IMR-90 (cell line): ENCODE measurements at regions not wholly inside any gene's neighbourhood (a gene's known extent, or its start where the extent isn't known, plus 50 kb on each side); places are given as distances from the start of the nearest gene placed in this dataset.

ENCODE experiments used
- ATAC-seq: fragments of 200-7000 bp; cut with Tn5 transposase; 2 replicates; pipeline ENCODE4 v1.9.1; 2020; ENCODE audit warnings: low read depth, mild to moderate bottlenecking, moderate library complexity
- BruUV-seq: library from RNA; stranded (reverse); fragments of 400-500 nt; replicated peaks from 2 replicates; lab custom pipeline; 2021; lab: Mats Ljungman, UMichigan
- CTCF ChIA-PET: fragments of 300-600 bp; formaldehyde crosslinking; extraction: SDS; loops from one replicate; lab custom pipeline; 2021; ENCODE audit warnings: antibody characterized with exemption; lab: Yijun Ruan, JAX
- POLR2A ChIA-PET: fragments of 300-600 bp; sonication (Branson Sonifier 250); formaldehyde crosslinking; loops from one replicate; lab custom pipeline; 2022; ENCODE audit warnings: antibody characterized with exemption; ENCODE audit not compliant: unreplicated experiment; lab: Charles Lee
- DNase-seq: peaks from one replicate; pipeline ENCODE4 v3.0.0; 2013
- H2AFZ ChIP-seq: replicated peaks from 2 replicates; pipeline ENCODE3; 2013; ENCODE audit warnings: low read length, mild to moderate bottlenecking; ENCODE audit not compliant: poor library complexity
- H2AK5ac ChIP-seq: 2 replicates; pipeline ENCODE4 v1.6.1; 2013; ENCODE audit warnings: low read depth, low read length, inconsistent platforms
- H2AK9ac ChIP-seq: replicated peaks from 2 replicates; pipeline ENCODE3; 2013; ENCODE audit warnings: mild to moderate bottlenecking, low read depth, low read length, moderate library complexity; ENCODE audit not compliant: poor library complexity
- H2BK120ac ChIP-seq: 2 replicates; pipeline ENCODE4 v1.6.1; 2013; ENCODE audit warnings: low read depth, low read length, inconsistent platforms
- H2BK15ac ChIP-seq: 3 replicates; pipeline ENCODE4 v1.6.1; 2013; ENCODE audit warnings: low read depth, low read length, inconsistent platforms
- H2BK20ac ChIP-seq: 2 replicates; pipeline ENCODE4 v1.6.1; 2013; ENCODE audit warnings: low read depth, mild to moderate bottlenecking, inconsistent platforms, low read length, moderate library complexity
- H2BK5ac ChIP-seq: 2 replicates; pipeline ENCODE4 v1.6.1; 2013; ENCODE audit warnings: mild to moderate bottlenecking, low read depth, low read length, inconsistent platforms; ENCODE audit not compliant: poor library complexity, severe bottlenecking
- H3K14ac ChIP-seq: replicated peaks from 2 replicates; pipeline ENCODE4 v1.6.1; 2013; ENCODE audit warnings: low read depth, low read length, inconsistent platforms
- H3K18ac ChIP-seq: 2 replicates; pipeline ENCODE4 v1.6.1; 2013; ENCODE audit warnings: low read depth, low read length, control low read depth
- H3K23ac ChIP-seq: 2 replicates; pipeline ENCODE4 v1.6.1; 2013; ENCODE audit warnings: low read depth, low read length, inconsistent platforms
- H3K27ac ChIP-seq: 2 replicates; pipeline ENCODE4 v1.5.1; 2013; ENCODE audit warnings: mild to moderate bottlenecking, control low read depth, low read length; ENCODE audit not compliant: insufficient read depth
- H3K27me3 ChIP-seq: 2 replicates; pipeline ENCODE4 v1.6.1; 2013; ENCODE audit warnings: low read length; ENCODE audit not compliant: control insufficient read depth, insufficient read depth
- H3K36me3 ChIP-seq: 2 replicates; pipeline ENCODE4 v1.6.1; 2013; ENCODE audit warnings: low read length, mixed read lengths; ENCODE audit not compliant: control insufficient read depth, insufficient read depth
- H3K4ac ChIP-seq: 2 replicates; pipeline ENCODE4 v1.6.1; 2013; ENCODE audit warnings: low read depth, low read length, inconsistent platforms
- H3K4me1 ChIP-seq: 2 replicates; pipeline ENCODE4 v1.6.1; 2013; ENCODE audit warnings: low read length, mixed read lengths; ENCODE audit not compliant: control insufficient read depth, insufficient read depth
- H3K4me2 ChIP-seq: 2 replicates; pipeline ENCODE4 v1.6.1; 2013; ENCODE audit warnings: low read depth, mild to moderate bottlenecking, control low read depth, low read length, moderate library complexity
- H3K4me3 ChIP-seq: 2 replicates; pipeline ENCODE4 v1.5.1; 2013; ENCODE audit warnings: low read depth, mild to moderate bottlenecking, control low read depth, low read length, moderate library complexity; ENCODE audit not compliant: insufficient read depth
- H3K56ac ChIP-seq: 2 replicates; pipeline ENCODE4 v1.6.1; 2013; ENCODE audit warnings: low read length, inconsistent platforms; ENCODE audit not compliant: insufficient read depth; ENCODE audit errors: extremely low read depth
- H3K79me1 ChIP-seq, 2 experiments: 2 replicates each; pipeline ENCODE4 v1.6.1; 2013; ENCODE audit warnings: low read length in 2 of 2, inconsistent platforms in 1 of 2, low read depth in 1 of 2
- H3K9ac ChIP-seq: 2 replicates; pipeline ENCODE4 v1.6.1; 2013; ENCODE audit warnings: low read depth, low read length, control low read depth
- H3K9me1 ChIP-seq: 2 replicates; pipeline ENCODE4 v1.6.1; 2013; ENCODE audit warnings: low read length, inconsistent platforms; ENCODE audit not compliant: insufficient read depth
- H3K9me3 ChIP-seq: 2 replicates; pipeline ENCODE4 v1.6.1; 2013; ENCODE audit warnings: low read length; ENCODE audit not compliant: control insufficient read depth, insufficient read depth
- H4K20me1 ChIP-seq: 2 replicates; pipeline ENCODE4 v1.6.1; 2013; ENCODE audit warnings: low read length, inconsistent platforms; ENCODE audit not compliant: insufficient read depth
- H4K5ac ChIP-seq: 2 replicates; pipeline ENCODE4 v1.6.1; 2013; ENCODE audit warnings: mild to moderate bottlenecking, low read depth, low read length, control low read depth
- H4K8ac ChIP-seq, 2 experiments: 2 replicates each; pipeline ENCODE4 v1.6.1; 2013; ENCODE audit warnings: low read depth in 2 of 2, low read length in 2 of 2, control low read depth in 1 of 2, inconsistent platforms in 1 of 2
- H4K91ac ChIP-seq: 2 replicates; pipeline ENCODE4 v1.6.1; 2013; ENCODE audit warnings: low read depth, low read length, inconsistent platforms; ENCODE audit not compliant: insufficient read depth
- BHLHE40 ChIP-seq: fragments of 150-350 bp; IDR thresholded peaks from 2 replicates; pipeline ENCODE4 v1.6.1; 2016; ENCODE audit warnings: mild to moderate bottlenecking, low read depth, low read length
- CEBPB ChIP-seq: IDR thresholded peaks from 2 replicates; pipeline ENCODE4 v1.6.1; 2012; ENCODE audit warnings: low read depth, low read length, improper control_type of control experiment
- CHD1 ChIP-seq: IDR thresholded peaks from 2 replicates; pipeline ENCODE4 v1.6.1; 2012; ENCODE audit warnings: low read depth, low read length, improper control_type of control experiment
- CTCF ChIP-seq: conservative IDR thresholded peaks from 2 replicates; pipeline ENCODE4 v1.5.1; 2012; ENCODE audit warnings: mild to moderate bottlenecking, low read depth, low read length, improper control_type of control experiment
- ELK1 ChIP-seq: fragments of 150-350 bp; IDR thresholded peaks from 2 replicates; pipeline ENCODE4 v1.6.1; 2016; ENCODE audit warnings: low read depth, mild to moderate bottlenecking, low read length, moderate library complexity, borderline replicate concordance
- FOS ChIP-seq: fragments of 150-350 bp; IDR thresholded peaks from 2 replicates; pipeline ENCODE4 v1.6.1; 2016; ENCODE audit warnings: low read depth, low read length
- MAFK ChIP-seq: IDR thresholded peaks from 2 replicates; pipeline ENCODE4 v1.6.1; 2012; ENCODE audit warnings: low read depth, low read length, improper control_type of control experiment
- MAZ ChIP-seq: IDR thresholded peaks from 2 replicates; pipeline ENCODE4 v1.6.1; 2012; ENCODE audit warnings: low read depth, mild to moderate bottlenecking, low read length, improper control_type of control experiment, moderate library complexity, borderline replicate concordance
- MXI1 ChIP-seq: IDR thresholded peaks from 2 replicates; pipeline ENCODE4 v1.6.1; 2012; ENCODE audit warnings: low read depth, mild to moderate bottlenecking, low read length, moderate library complexity, borderline replicate concordance
- NFE2L2 ChIP-seq: fragments of 150-350 bp; IDR thresholded peaks from 2 replicates; pipeline ENCODE4 v1.6.1; 2016; ENCODE audit warnings: low read depth, mild to moderate bottlenecking, low read length
- POLR2A ChIP-seq: IDR thresholded peaks from 2 replicates; pipeline ENCODE4 v1.6.1; 2012; ENCODE audit warnings: mild to moderate bottlenecking, low read depth, low read length
- RAD21 ChIP-seq: IDR thresholded peaks from 2 replicates; pipeline ENCODE4 v1.6.1; 2012; ENCODE audit warnings: low read length, improper control_type of control experiment
- RCOR1 ChIP-seq: IDR thresholded peaks from 2 replicates; pipeline ENCODE4 v1.6.1; 2012; ENCODE audit warnings: mild to moderate bottlenecking, low read length, improper control_type of control experiment; ENCODE audit not compliant: insufficient replicate concordance
- RFX5 ChIP-seq: IDR thresholded peaks from 2 replicates; pipeline ENCODE4 v1.8.0; 2012; ENCODE audit warnings: low read depth, mild to moderate bottlenecking, low read length, moderate library complexity
- SMC3 ChIP-seq: fragments of 150-350 bp; IDR thresholded peaks from 2 replicates; pipeline ENCODE4 v1.6.1; 2016; ENCODE audit warnings: low read depth, mild to moderate bottlenecking, antibody characterized with exemption, low read length, moderate library complexity
- USF2 ChIP-seq: fragments of 150-350 bp; IDR thresholded peaks from 2 replicates; pipeline ENCODE4 v1.6.1; 2017; ENCODE audit warnings: mild to moderate bottlenecking, antibody characterized with exemption, low read length, low read depth
- WGBS, 2 experiments: methylation state at CpG; one replicate each; pipeline versions ENCODE4 v1.1.5 to v1.1.7; 2013; ENCODE audit warnings: missing lambda C conversion rate in 2 of 2; ENCODE audit not compliant: insufficient read length in 1 of 2; ENCODE audit errors: extremely low coverage in 2 of 2; 5-methylcytosine and 5-hydroxymethylcytosine counted together
- dilution Hi-C: fragments of 300-500 bp; cut with HindIII; formaldehyde crosslinking; loops from one replicate; pipeline ENCODE4 v1.14.3; 2018; ENCODE audit warnings: low sequenced_read_pairs; ENCODE audit not compliant: unreplicated experiment
- in situ Hi-C: fragments of 300-500 bp; cut with MboI; formaldehyde crosslinking; loops from 3 replicates; pipeline ENCODE4 v1.14.3; 2019; ENCODE audit warnings: low sequenced_read_pairs, inconsistent platforms, mixed read lengths
- intact Hi-C: fragments of 100-400 bp; cut with micrococcal nuclease; formaldehyde crosslinking; loops from 2 replicates; pipeline ENCODE4 v1.10.0; 2022

- peaks cover 9% of the 10 kb centered on the region for H3K9me3 ChIP-seq
- no peak overlapping the region for H2AK9ac ChIP-seq
- H3K27me3 ChIP-seq, result peaks cover 32% of the 10 kb centered on the region
Observed at GRCh38 chr2:71901466-71901865, 246.2 kb downstream of the CYP26B1 start.

More at GRCh38 chr2:71901466-71901865, 246.2 kb downstream of the CYP26B1 start:
- no CpG with 5 or more reads among the region's 1 CpG for WGBS, 2 experiments
- H2BK5ac ChIP-seq, result no peak overlapping the region
- no peak overlapping the region for H2BK120ac ChIP-seq
- no peaks in the 10 kb centered on the region for H4K20me1 ChIP-seq
- CTCF ChIA-PET, result interaction anchor here (0.9 kb wide), 1 partner anchor 17 kb away, joined by 3 read pairs; no protein-coding TSS in a partner anchor
- no peak overlapping the region for H3K9ac ChIP-seq
- H4K5ac ChIP-seq, result no peak overlapping the region
- intact Hi-C loops (no loop called here), dilution Hi-C loops (no loop called here), in situ Hi-C loops (no loop called here)
- POLR2A ChIA-PET, result no interaction called here
- no peaks in the 10 kb centered on the region for H3K79me1 ChIP-seq
- H4K91ac ChIP-seq, result no peak overlapping the region
- H3K27ac ChIP-seq, result no peak overlapping the region
- no peak overlapping the region for H3K23ac ChIP-seq
- no peak overlapping the region for H3K4me2 ChIP-seq
- H3K56ac ChIP-seq, result no peak overlapping the region
- no peak overlapping the region for H2BK15ac ChIP-seq
- ATAC-seq, result no peak
- H2AFZ ChIP-seq, result no peak overlapping the region
- H3K4ac ChIP-seq, result no peak overlapping the region
- no peak for DNase-seq
- no peak overlapping the region for H3K4me3 ChIP-seq
- no peaks in the 10 kb centered on the region for H3K9me1 ChIP-seq
- no peaks in the 10 kb centered on the region for H3K4me1 ChIP-seq
- BruUV-seq, result no TSS peak
- no peak overlapping the region for H3K18ac ChIP-seq
- H3K36me3 ChIP-seq, result no peaks in the 10 kb centered on the region
- no peak overlapping the region for H3K14ac ChIP-seq
- no peak overlapping the region for H2AK5ac ChIP-seq
- no peak overlapping the region for H2BK20ac ChIP-seq
- no peak overlapping the region for H4K8ac ChIP-seq
- TF ChIP-seq USF2 (no peak), SMC3 (no peak), RFX5 (no peak), MXI1 (no peak), MAFK (no peak), CHD1 (no peak), NFE2L2 (no peak), MAZ (no peak), CTCF (no peak), BHLHE40 (no peak), CEBPB (no peak), ELK1 (no peak), RCOR1 (no peak), RAD21 (no peak), POLR2A (no peak), FOS (no peak)
